GM18870 (cell line): ENCODE measurements at regions not wholly inside any gene's neighbourhood (a gene's known extent, or its start where the extent isn't known, plus 50 kb on each side); places are given as distances from the start of the nearest gene placed in this dataset.

Experiments used
- ATAC-seq: cut with Tn5 transposase; IDR thresholded peaks from one replicate; pipeline ENCODE4 v1.9.1; 2021; ENCODE audit warnings: moderate library complexity; ENCODE audit not compliant: unreplicated experiment

GRCh38 chr9:129368444-129368978 is 190.4 kb upstream of the IER5L start:
- no peak for ATAC-seq

DNA sequence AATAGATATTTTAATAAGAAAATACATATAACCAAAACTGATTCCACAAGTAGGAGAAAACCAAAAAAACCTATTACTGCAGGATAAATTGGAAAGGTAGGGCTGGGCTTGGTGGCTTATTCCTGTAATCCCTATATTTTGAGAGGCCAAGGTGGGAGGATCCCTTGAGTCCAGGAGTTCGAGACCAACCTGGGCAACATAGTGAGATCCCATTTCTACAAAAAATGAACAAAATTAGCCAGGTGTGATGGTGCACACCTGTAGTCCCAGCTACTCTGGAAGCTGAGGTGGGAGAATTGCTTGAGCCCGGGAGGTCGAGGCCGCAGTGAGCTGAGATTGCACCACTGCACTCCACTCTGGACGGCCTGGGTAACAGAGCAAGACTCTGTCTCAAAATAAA is 189.2 kb upstream of the IER5L start:
- no peak for ATAC-seq

DNA sequence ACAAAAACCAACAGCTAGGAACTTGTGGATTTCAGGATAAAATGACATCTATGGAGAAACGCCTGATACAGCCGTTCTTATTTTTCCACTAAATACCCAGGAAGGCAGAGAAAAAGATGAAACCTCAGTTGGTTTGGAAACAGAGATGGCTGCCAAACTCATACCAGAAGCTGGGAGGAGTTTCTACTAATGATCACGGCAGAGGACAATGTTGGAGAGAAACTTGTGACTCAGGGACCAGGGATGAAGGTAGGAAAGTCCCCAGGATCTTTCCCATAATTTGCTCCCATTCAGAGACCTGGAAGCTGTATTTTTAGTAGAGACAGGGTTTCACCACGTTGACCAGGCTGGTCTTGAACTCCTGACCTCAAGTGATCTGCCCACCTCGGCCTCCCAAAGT is 187.1 kb upstream of the IER5L start:
- ATAC-seq: no peak

DNA sequence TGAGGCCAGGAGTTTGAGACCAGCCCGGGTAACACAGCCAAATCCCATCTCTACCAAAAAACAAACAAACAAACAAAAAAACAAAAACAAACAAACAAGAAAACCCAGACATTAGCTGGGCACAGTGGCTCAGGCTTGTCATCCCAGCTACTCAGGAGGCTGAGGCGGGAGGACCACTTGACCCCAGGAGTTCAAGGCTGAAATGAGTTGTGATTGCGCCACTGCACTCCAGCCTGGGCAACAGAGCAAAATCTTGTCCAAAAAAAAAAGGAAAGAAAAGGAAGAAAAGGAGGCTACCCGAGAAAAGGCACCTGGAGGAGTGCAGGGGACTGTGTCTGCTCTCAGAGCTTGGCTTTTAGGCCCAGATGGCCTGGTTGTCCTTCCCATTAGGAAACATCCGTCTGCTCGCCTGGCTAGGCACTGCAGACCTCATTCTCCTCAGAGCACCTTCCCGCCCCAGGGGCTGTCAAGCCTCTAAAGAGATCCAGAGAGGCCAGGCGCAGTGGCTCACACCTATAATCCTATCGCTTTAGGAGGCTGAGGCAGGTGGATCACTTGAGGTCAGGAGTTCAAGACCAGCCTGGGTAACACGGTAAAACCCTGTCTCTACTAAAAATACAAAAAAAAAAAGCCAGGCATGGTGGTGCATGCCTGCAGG is 185.3 kb upstream of the IER5L start:
- no peak for ATAC-seq

- ATAC-seq: no peak
These were observed 184.4 kb upstream of the IER5L start for GRCh38 chr9:129362287-129363000.

DNA sequence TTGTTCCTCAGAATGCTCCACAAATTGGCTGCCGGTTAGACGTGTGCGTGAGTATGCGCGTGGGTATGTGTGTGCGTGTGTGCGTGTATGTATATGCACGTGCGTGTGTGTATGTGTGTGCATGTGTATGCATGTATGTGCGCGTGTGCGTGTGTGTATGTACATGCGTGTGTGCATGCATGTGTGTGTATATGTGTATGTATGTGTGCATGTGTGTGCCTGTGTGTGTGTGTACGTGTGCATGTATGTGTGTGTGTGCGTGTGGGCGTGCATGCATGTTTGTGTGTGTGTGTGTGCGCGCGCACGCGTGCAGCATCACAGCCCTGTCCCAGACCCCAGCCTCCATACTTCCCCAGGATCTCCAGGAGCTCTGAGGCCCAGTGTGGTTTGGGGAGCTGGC is 183.1 kb upstream of the IER5L start:
- no peak for ATAC-seq

- ATAC-seq: no peak
These were observed 182.0 kb upstream of the IER5L start for GRCh38 chr9:129359916-129360536.

GRCh38 chr9:129359162-129359811 is 181.2 kb upstream of the IER5L start:
- no peak for ATAC-seq

GRCh38 chr9:129358621-129359154 is 180.6 kb upstream of the IER5L start:
- no peak for ATAC-seq

- ATAC-seq: no peak
These were observed 179.7 kb upstream of the IER5L start for GRCh38 chr9:129357773-129358245.

- no peak for ATAC-seq
These were observed 179.1 kb upstream of the IER5L start for GRCh38 chr9:129356871-129357772.

DNA sequence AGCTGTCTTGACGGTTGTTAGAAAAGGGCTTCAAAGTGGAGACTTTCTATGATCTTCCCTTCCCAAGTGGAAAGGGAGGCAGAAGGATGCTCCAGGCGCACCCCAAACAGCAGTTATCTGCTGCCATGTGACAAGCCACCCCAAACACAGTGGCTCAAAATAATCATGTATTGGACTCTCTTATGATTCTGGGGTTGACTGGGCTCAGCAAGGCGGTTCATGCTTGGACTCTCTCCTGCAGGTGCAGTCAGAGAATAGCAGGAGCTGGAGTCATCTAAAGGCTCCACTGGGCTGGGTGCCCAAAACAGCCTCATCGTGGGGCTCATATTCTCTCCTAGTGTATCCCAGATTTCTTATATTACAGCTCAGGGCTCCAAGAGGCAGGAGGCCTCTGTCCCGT is 177.6 kb upstream of the IER5L start:
- no peak for ATAC-seq

DNA sequence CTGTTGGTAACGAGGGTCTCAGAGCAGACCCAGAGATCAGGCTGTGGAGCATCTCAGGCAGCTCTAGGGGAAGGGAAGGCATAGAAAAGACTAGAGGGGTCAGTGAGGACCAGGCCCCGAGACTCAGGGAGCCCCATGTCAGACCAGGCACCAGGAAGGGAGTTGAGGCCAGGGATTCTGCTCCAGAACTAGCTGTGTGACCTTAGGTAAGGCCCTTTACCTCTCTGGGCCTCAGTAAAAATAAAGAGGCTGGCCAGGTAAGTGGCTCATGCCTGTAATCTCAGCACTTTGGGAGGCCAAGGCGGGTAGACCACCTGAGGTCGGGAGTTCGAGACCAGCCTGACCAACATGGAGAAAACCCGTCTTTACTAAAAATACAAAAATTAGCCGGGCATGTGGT is 176.4 kb upstream of the IER5L start:
- ATAC-seq: no peak

DNA sequence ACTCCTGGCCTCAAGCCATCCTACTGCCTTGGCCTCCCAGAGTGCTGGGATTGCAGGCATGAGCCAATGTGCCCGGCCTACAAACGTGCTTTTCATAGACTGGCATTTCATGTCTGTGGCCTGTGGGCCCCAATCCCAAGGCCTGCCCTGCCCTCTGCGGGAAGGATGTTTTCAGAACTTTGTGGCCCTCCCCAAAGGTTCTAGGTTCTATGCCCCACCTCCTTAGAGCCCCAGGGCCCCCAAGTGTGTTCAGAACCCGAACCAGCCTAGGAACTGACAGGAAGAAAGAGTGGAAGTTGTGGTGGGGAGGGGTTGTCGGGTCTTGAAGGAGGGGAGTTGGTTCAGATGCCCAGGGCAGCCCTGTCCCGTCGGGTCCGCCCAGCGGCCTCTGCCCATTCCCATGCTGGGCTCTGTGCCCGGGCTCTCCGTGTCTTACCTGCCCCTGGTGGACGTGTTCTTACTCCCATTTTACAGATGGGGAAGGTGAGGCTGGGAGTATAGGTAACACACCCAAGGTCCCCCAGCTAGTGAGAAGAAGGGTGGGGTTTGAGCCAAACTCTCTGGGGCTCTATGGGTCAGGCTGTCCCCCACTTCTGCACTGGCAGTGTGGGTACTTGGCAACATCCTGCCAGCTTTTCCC is 175.8 kb upstream of the IER5L start:
- ATAC-seq: no peak

- ATAC-seq: no peak
These were observed 174.2 kb upstream of the IER5L start for GRCh38 chr9:129352146-129352865.

DNA sequence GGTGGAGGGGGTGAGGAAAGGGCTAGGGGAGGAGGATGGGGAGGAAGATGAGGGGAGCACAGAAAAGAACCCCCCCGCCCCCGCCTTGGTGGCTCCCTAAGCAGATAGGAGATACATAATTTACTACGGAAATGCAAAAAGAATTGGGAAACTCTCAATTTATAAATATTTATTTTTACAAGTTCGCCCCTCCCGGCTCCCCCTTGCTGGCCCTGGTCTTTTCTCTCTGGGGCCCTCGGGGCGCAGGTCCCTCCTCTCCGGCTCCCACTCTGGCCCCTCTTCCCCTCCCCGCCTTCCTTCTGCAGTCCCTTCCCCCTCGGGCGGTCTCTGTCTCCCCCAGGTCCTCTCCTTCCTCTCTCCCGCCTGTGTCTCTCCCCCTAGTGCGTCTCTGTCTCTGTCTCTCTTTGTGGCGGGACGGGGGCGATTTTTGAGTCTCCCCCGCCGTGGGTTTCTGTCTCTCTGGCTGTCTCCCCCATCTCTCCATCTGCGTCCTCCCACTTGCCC is 173.6 kb upstream of the IER5L start:
- no peak for ATAC-seq

GRCh38 chr9:129351058-129351641 is 173.1 kb upstream of the IER5L start:
- ATAC-seq: no peak

GRCh38 chr9:129350143-129350935 is 172.3 kb upstream of the IER5L start:
- ATAC-seq: no peak
